Fibroblast of lung (primary cell): ENCODE measurements at regions not wholly inside any gene's neighbourhood (a gene's known extent, or its start where the extent isn't known, plus 50 kb on each side); places are given as distances from the start of the nearest gene placed in this dataset.
"Not testable (repeated sequence)": the region's sequence is repeated elsewhere in the genome, so short reads cannot be mapped to it uniquely, and the experiment has no call there.

Experiments used
- DNase-seq, 2 donors: peaks; one replicate each; pipeline versions ENCODE4 v3.0.0 to v3.0.0-alpha.2; 2010; ENCODE audit warnings: low read depth in 2 of 2
- H2AFZ ChIP-seq: 2 replicates; pipeline ENCODE4 v1.5.1; 2012; ENCODE audit warnings: low read length, control low read depth, inconsistent platforms
- H3K27ac ChIP-seq: 2 replicates; pipeline ENCODE4 v1.5.1; 2011; ENCODE audit warnings: low read length, control low read depth; ENCODE audit not compliant: insufficient read depth
- H3K27me3 ChIP-seq: 2 replicates; pipeline ENCODE4 v1.5.1; 2011; ENCODE audit warnings: mild to moderate bottlenecking, low read length; ENCODE audit not compliant: control insufficient read depth, insufficient read depth
- H3K36me3 ChIP-seq: 2 replicates; pipeline ENCODE4 v1.5.1; 2011; ENCODE audit warnings: low read length; ENCODE audit not compliant: control insufficient read depth, insufficient read depth
- H3K4me1 ChIP-seq: 2 replicates; pipeline ENCODE4 v1.5.1; 2011; ENCODE audit warnings: low read length; ENCODE audit not compliant: control insufficient read depth, insufficient read depth; ENCODE audit errors: extremely low read depth
- H3K4me2 ChIP-seq: 2 replicates; pipeline ENCODE4 v1.5.1; 2011; ENCODE audit warnings: low read length, control low read depth; ENCODE audit not compliant: insufficient read depth; ENCODE audit errors: extremely low read depth
- H3K4me3 ChIP-seq, 4 experiments: fragments of 200-600 bp in 1 of 4; sonication (generic) in 1 of 4; replicated peaks in 1 of 4; 2 replicates each; pipeline ENCODE4 v1.5.1; 2011 to 2016; ENCODE audit warnings: low read length in 4 of 4, low read depth in 3 of 4, mild to moderate bottlenecking in 3 of 4, control low read depth in 2 of 4, inconsistent platforms in 1 of 4, mixed read lengths in 1 of 4; ENCODE audit not compliant: insufficient read depth in 1 of 4; ENCODE audit errors: control extremely low read depth in 1 of 4
- H3K79me2 ChIP-seq: 2 replicates; pipeline ENCODE4 v1.5.1; 2012; ENCODE audit warnings: mild to moderate bottlenecking, low read length, inconsistent platforms; ENCODE audit not compliant: control insufficient read depth, insufficient read depth
- H3K9ac ChIP-seq: 2 replicates; pipeline ENCODE4 v1.5.1; 2011; ENCODE audit warnings: mild to moderate bottlenecking, low read length, control low read depth; ENCODE audit not compliant: insufficient read depth
- H3K9me3 ChIP-seq: 2 replicates; pipeline ENCODE4 v1.5.1; 2012; ENCODE audit warnings: low read depth, low read length; ENCODE audit not compliant: control insufficient read depth, insufficient read depth
- H4K20me1 ChIP-seq: 2 replicates; pipeline ENCODE4 v1.5.1; 2011; ENCODE audit warnings: low read length; ENCODE audit not compliant: control insufficient read depth, insufficient read depth; ENCODE audit errors: extremely low read depth
- EZH2 ChIP-seq: IDR thresholded peaks from 2 replicates; pipeline ENCODE4 v1.5.1; 2012; ENCODE audit warnings: low read length, control low read depth, mild to moderate bottlenecking; ENCODE audit errors: missing control alignments
- TF ChIP-seq, protein P1 (sequence below), 2 donors: IDR thresholded peaks in 1 of 2; conservative IDR thresholded peaks in 1 of 2; 1 replicate in 1 of 2; 2 replicates in 1 of 2; pipeline ENCODE4 v1.5.1; 2011 to 2012; ENCODE audit warnings: low read length in 2 of 2, control low read depth in 1 of 2, inconsistent platforms in 1 of 2, low read depth in 1 of 2, mild to moderate bottlenecking in 1 of 2

DNA sequence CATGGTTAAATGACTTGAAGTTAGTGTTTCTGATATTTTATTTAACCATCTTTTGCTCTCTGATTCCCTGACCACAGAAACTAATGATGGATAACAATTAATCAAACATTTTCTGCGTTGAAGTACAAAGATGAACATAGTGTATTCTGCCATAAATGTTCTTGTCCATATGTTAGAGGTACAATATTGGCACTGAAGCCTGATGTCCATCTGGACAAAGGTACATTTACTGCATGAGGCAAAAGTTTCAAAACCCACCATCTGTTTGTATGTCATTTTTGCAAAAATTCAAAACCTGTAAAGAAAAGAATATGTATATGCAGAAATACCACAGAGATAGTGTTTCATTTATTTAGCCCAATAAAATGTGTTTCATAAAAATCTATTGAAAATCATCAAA is 861.5 kb downstream of the ANKRD7 start:
- H4K20me1 ChIP-seq = no peaks in the 10 kb centered on the region

GRCh38 chr7:119090851-119091250 is 866.3 kb downstream of the ANKRD7 start:
- TF ChIP-seq, protein P1, sequence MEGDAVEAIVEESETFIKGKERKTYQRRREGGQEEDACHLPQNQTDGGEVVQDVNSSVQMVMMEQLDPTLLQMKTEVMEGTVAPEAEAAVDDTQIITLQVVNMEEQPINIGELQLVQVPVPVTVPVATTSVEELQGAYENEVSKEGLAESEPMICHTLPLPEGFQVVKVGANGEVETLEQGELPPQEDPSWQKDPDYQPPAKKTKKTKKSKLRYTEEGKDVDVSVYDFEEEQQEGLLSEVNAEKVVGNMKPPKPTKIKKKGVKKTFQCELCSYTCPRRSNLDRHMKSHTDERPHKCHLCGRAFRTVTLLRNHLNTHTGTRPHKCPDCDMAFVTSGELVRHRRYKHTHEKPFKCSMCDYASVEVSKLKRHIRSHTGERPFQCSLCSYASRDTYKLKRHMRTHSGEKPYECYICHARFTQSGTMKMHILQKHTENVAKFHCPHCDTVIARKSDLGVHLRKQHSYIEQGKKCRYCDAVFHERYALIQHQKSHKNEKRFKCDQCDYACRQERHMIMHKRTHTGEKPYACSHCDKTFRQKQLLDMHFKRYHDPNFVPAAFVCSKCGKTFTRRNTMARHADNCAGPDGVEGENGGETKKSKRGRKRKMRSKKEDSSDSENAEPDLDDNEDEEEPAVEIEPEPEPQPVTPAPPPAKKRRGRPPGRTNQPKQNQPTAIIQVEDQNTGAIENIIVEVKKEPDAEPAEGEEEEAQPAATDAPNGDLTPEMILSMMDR (conservative IDR thresholded peaks at IDR 0.05 in 1 of 2, IDR thresholded peaks at IDR 0.05 in 1 of 2; ENCODE audit: low read depth in 1 of 2, low read length in 2 of 2) = no peak
- no peak for TF ChIP-seq EZH2
- H2AFZ ChIP-seq = no peak overlapping the region
- no peaks in the 10 kb centered on the region for H3K79me2 ChIP-seq

More for the DNA sequence above, 861.5 kb downstream of the ANKRD7 start:
- Histone ChIP-seq H3K27ac (no peak overlapping the region), H3K4me3 (no peak overlapping the region), H3K4me2 (no peak overlapping the region), H2AFZ (no peak overlapping the region), H3K9ac (no peak overlapping the region), H3K9me3 (no peaks in the 10 kb centered on the region), H3K79me2 (no peaks in the 10 kb centered on the region), H3K27me3 (no peaks in the 10 kb centered on the region), H3K4me1 (no peaks in the 10 kb centered on the region), H3K36me3 (no peaks in the 10 kb centered on the region)
- TF ChIP-seq EZH2 = no peak
- TF ChIP-seq, protein P1 (conservative IDR thresholded peaks at IDR 0.05 in 1 of 2, IDR thresholded peaks at IDR 0.05 in 1 of 2; ENCODE audit: low read depth in 1 of 2, low read length in 2 of 2) = no peak
- no peak for DNase-seq

DNA sequence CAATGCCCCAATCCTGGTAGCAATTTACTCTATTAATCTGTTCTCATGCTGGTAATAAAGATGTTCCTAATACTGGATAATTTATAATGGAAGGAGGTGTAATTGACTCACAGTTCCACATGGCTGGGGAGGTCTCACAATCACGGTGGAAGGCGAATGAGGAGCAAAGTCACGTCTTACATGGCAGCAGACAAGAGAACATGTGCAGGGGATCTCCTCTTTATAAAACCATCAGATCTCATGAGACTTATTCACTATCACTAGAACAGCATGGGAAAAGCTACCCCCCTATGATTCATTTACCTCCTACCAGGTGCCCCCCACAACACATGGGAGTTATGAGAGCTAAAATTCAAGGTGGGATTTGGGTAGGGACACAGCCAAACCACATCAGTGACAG is 872.2 kb downstream of the ANKRD7 start:
- DNase-seq = no peak
- Histone ChIP-seq H4K20me1 (no peaks in the 10 kb centered on the region), H3K79me2 (no peaks in the 10 kb centered on the region), H3K4me1 (no peaks in the 10 kb centered on the region), H3K36me3 (no peaks in the 10 kb centered on the region), H3K4me2 (no peak overlapping the region), H2AFZ (no peak overlapping the region), H3K27me3 (no peaks in the 10 kb centered on the region), H3K4me3 (no peak overlapping the region), H3K9me3 (no peaks in the 10 kb centered on the region), H3K27ac (no peak overlapping the region), H3K9ac (no peak overlapping the region)
- TF ChIP-seq, protein P1 (conservative IDR thresholded peaks at IDR 0.05 in 1 of 2, IDR thresholded peaks at IDR 0.05 in 1 of 2; ENCODE audit: low read depth in 1 of 2, low read length in 2 of 2) = no peak
- TF ChIP-seq EZH2 = no peak

More at GRCh38 chr7:119090851-119091250, 866.3 kb downstream of the ANKRD7 start:
- Histone ChIP-seq H3K36me3 (no peaks in the 10 kb centered on the region), H4K20me1 (no peaks in the 10 kb centered on the region), H3K27me3 (no peaks in the 10 kb centered on the region), H3K9me3 (no peaks in the 10 kb centered on the region), H3K4me3 (no peak overlapping the region), H3K4me2 (no peak overlapping the region), H3K27ac (no peak overlapping the region), H3K9ac (no peak overlapping the region), H3K4me1 (no peaks in the 10 kb centered on the region)
- peak in 1 of 2 donors; percentile 51 for DNase-seq

GRCh38 chr7:119100611-119101258 is 876.2 kb downstream of the ANKRD7 start:
- H3K27ac ChIP-seq, H3K9ac ChIP-seq, H2AFZ ChIP-seq, H3K27me3 ChIP-seq, H3K4me2 ChIP-seq, H3K4me3 ChIP-seq, H4K20me1 ChIP-seq, H3K79me2 ChIP-seq, DNase-seq, H3K4me1 ChIP-seq, H3K9me3 ChIP-seq, H3K36me3 ChIP-seq: not testable (repeated sequence)
